Fibroblast of skin of abdomen (primary cell): ENCODE measurements at regions not wholly inside any gene's neighbourhood (a gene's known extent, or its start where the extent isn't known, plus 50 kb on each side); places are given as distances from the start of the nearest gene placed in this dataset.

ENCODE experiments used
- DNase-seq: peaks from one replicate; pipeline ENCODE4 v3.0.0-alpha.2; 2013

DNA sequence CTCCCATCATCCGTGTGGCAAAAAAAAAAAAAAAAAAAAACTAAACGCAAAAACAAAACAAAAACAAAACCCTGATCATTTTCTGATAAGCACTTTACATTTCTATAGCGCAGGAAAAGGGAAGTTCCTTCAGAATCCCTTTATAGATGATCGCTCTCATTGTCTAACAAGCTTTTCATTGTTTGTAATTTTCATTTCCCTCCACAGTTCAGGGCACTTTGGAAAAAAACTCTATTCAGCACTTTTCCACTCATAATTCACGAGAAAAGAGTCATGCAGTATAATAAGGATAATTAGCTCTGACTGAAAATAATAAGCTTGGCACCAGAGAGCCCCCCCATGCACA is 89.4 kb upstream of the ATXN1 start:
- no peak for DNase-seq

DNA sequence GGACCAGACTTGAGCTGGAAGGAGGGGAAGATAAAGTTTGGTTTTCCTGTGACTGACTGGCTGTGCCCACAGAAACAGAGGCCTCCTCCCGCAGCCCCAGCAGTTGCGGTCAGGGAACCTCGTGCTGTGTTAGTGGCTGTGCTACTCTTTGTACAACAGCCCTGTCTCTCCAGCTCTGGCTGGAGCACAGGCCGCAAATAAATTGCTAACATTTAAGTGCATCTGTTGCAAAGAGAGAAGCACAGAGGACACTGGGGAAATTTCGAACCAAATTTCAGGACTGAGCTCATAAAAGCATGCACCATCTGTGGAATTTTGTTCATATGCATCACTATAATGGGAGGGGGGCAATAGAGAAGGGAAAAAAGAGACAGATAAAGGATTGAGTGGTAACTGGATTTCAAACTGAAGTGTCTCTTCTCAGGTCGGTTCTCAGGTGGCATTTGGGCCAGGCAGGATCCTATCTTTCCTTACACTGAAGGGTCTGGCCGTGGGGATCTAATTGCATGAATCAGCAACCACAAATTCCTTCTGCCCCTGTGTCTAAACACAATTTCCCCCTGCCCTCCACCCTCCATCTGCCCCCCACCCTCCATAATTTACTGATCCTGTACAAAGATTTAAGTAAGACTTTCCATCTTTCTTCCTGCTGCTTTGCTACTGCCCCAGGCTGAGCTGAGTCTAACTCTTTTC is 88.9 kb upstream of the ATXN1 start:
- peak; percentile 39 for DNase-seq

DNA sequence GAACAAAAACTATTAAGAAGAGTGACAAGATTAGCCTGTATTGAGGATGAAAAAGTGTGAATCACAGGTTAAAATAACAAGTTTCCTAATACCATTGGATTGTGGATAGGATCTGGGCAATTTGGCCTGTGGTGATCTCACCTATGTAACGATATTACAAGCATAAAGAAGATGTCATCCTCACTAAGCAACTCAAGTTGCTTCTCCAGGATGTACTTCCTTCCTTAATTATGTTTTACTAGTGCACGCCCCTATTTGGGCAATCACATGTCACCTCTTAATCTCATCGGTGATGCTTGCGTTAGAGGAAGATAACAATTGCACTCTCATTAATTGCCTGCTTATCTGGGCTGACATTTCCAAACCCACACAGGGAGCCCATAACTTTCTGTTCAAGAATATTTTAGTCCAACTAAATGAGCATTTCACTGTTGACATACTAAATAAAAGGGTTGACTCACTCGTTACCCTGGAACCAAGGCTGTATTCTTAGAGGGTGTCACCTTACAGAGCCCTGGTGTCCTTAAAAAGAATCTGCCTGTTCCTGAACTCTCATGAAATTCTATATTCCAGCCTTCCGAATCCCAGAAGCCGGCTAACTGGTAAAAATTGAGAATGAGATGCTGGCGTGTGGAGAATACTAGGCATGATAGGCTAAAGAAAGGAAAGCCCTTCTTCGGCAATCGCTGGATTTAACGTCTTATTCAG is 88.2 kb upstream of the ATXN1 start:
- DNase-seq = peak; percentile 53

DNA sequence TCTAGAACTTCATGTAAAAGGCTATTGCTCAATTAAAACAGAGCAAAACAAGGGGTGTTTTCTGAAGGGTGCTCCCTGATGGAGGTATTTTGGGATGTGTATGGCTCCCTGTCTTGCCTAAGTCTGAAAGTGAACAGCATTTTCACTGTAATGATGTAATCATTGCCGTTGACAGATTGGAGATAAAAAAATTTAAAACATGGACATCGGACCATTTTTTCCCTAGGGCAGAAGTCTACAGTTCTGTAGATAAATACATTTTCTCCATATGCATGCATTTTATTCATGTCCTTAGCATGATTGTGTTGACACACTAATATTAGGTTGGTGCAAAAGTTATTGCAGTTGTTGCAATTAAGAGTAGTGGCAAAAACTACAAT is 85.1 kb upstream of the ATXN1 start:
- no peak for DNase-seq

DNA sequence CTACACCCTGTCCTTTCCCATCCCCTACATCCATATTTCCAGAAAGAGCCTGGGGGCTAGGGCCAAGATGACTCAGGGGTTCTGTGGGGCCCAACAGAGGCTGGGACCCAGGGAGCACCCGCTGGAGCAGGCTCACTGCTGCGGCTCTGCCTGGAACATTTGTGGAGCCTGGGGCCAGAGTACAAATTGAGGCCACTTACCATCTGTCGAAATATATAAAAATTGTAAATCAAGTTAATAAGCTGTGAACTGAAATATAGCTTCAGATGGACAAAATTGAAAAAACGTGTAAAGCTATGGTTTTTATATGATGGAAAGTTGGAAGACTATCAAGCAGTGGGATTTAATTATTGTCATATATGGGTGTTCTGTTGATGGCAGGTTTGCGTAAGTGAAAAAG is 82.9 kb upstream of the ATXN1 start:
- peak; percentile 78 for DNase-seq

DNA sequence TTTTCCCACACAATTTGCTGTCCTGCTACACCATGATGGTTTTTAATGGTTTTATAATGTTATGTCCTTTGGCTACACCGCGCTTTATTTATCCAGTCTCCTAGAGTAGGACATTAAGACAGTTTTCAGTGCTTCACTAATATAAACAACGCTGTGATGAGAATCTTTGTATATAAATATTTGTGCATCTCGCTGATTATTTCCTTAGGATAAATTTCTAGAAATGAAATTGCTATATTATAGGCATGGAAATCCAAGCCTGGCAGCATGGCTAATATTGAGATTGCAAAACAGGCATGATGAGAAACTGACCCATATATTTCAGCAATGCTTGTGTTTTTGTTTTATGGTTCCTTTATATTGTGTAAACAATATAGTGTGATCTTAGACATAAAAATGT is 81.4 kb upstream of the ATXN1 start:
- DNase-seq = no peak

DNA sequence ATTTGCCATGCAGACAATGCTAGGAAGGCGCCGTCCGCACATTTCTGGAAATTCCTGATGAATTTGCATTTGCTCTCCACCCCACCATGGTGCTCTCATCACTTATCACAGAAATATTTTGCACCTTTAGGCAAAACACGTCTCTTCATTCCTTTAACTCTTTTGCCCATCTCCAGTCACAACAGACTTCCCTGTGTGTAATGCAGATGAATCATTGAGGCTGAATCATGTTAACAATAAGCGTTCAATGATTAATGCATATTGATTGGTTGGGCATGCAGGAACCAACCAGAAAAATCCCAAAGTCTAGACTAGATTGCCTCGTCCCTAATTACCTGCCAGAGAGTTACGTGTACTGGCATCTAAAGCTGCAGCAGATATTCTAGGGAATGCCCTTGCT is 80.0 kb upstream of the ATXN1 start:
- DNase-seq = peak; percentile 29

DNA sequence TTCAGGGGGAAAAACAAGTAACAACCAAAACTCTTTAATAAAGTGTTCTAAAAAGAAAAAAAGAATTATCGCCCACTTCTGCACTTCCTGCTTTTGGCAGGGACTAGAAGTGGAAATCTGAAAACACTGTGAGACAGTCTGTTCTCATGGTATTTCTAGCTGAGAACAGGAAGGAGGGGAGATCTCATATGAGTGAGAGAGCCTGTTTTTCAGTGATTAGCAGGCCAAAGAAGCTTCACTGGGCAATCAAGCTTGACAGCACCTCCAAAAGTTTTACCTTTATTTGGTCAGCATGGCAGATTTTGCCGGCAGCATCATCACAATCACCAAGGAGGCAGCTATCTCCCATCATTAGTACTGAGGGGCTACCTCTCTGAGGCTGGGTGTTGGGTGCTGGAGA is 79.5 kb upstream of the ATXN1 start:
- DNase-seq = no peak

DNA sequence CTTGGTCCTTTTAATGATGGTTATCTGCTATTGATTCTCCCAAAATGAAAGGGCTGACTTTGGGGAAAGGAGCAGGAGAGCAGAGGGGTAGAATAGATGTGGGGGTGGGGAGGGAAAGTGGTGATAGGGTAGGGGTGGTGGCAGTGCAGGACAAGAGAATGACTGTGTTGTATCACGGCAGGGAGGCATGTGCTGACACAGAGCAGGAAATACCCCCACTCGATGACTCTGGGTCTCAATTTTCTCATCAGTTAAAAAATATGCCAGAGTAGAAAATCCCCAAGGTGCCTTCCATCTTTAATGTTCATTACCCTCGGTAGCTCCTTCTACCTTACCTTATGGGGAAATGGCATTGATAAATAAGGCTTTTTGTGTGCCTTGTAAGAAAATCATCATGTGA is 79.0 kb upstream of the ATXN1 start:
- DNase-seq = no peak

DNA sequence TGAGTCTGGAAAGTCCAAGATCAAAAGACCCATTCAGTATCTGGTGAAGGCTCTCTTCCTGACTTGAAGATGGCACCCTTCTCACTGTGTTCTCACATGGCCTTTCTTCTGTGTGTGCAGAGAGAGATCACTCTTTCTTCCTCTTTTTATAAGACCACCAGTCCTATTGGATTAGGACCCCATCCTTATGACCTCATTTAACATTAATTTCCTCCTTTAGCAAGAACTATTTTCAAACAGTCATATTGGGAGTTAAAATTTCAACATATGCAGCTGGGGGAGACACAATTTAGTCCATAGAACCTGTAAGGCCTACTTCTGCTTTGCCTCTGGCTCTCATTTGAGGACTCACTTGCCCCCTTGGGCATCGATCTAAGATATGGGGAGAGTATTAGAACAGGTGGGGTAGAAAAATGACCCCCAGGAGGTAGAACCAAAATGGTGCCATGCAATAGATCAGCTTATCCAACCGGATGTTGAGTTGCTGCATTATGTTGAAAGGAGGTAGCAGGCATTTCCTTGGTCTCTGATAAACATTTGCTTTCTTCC is 78.4 kb upstream of the ATXN1 start:
- DNase-seq = no peak

DNA sequence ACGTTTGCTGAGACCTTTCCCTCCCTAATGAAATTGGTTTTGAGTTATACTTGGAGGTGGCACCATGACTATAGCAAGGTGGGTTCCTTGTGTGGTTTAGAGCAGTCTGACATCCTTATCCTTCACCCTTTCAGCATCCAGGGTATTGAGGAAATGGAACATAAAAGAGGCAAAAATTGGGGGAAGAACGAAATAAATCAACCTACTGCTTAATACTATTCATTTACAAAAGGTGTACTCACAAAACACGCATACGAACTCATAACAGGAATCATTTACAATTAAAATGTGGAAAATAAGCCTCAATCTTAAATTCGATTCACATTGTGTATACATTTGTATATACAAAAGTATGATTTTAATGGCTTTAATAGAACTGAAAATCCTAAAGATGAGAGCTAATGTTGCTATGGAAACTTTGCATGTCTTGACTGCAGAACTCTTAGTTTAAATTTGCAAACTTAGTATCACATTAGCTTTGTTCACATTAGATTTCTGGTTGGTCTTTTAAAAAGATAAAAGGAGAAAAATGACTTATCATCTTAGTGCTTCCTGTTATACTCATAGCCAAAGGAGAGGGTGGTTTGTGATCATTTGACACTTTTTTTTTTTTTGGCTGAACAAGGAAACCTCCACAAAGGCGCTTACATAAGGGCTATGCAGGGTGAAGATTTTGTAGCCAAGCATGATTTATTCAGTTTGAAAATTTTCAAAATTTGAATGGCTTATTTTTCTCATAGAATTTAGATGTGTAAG is 76.1 kb upstream of the ATXN1 start:
- DNase-seq = no peak

DNA sequence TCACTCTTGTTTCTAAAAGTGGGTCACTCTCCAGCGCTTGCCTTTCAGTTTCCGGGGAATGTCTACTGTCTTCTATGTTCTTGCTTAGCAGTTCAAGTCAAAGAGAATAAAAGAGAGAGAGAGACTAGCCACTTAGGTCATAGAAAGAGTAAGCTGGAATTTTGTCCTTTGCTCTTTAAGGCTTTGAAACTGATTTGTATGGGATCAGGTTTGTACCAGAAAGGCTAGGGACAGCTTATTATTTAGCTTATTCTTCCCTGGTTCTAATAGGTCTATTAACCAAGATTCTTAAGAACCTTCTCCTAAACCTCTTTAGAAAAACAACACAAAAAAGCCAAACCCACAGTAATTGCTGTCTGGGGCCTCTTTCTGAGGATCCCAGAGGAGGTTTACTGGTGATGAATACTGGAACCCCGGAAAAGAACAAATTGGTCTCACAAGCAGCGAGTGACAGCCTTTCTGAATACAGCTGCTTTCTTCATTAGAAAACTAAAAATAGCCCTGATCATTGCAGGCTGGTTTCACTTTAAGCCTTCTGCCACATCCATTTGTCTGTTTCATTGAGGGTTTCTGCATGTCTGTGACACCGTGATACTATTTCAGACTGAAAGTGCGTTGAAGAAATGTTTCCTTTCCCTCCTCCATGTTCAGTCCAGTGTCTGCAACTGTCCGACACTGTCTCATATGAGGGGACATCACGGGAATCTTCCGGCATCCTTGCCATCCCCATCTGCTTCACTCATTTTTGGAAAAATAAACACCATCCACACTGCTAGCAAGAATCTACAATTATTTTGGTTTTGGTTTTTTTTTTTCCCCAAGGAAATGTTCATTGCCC is 75.1 kb upstream of the ATXN1 start:
- peak; percentile 35 for DNase-seq

DNA sequence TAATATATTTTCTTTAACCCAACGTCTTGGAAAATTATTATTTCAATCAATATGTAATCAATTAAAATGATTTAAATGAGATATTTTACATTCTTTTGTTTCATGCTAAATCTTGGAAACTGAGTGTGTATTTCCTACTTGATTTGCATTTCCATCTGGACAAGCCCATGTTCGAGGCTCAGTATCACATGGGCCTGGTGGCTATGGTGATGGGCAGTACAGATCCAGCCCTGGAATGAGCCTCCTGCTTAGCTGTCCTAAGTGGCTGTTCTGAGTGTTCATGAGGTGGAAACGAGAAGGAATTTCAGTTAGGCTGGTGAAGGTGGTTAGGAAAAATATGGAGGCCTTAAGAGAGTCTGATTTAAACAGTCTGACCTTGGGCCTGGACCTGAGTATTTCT is 73.0 kb upstream of the ATXN1 start:
- no peak for DNase-seq

DNA sequence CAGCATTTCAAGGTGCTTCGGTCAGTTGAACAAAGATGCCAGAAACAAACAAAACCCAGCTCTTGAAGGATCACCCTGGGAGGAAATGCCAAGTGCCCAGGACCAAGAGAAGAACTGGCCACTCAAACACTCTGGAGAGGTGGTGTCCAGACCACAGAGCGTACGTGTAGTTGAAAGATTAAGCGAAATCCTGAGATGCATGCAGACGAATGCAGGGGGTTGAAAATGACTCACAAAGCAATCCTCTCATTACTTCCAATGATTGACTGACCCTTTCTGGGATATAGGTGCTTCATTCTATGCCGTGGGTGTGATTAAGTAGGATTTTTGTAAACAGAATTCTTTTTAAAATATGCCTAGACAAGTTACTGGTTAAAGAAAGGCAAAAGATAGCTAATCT is 71.5 kb upstream of the ATXN1 start:
- DNase-seq = no peak

DNA sequence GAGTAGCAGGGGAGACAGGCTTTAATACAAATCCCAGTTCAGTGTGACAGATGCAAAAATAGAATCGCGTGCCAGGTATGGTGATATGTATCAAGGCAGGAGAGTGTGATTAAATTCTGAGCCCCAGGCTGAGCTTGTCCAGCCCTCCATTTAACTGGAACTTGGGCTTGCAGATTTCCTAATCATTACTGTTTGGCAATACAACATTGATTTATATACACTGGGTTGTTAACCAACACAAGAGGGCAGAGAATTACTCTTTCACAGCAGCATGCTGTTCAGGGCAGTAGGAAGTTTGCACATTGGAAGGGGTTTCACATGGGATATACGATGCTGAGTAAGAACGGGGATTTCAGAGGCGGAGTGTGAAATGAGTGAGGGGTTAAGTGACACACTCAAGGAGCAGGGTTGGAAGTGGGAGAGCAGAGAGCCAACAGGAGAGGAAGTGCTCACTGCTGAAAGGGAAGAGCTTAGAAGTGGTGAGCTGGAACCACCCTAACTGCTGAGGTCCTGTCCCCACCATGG is 70.8 kb upstream of the ATXN1 start:
- DNase-seq = no peak

DNA sequence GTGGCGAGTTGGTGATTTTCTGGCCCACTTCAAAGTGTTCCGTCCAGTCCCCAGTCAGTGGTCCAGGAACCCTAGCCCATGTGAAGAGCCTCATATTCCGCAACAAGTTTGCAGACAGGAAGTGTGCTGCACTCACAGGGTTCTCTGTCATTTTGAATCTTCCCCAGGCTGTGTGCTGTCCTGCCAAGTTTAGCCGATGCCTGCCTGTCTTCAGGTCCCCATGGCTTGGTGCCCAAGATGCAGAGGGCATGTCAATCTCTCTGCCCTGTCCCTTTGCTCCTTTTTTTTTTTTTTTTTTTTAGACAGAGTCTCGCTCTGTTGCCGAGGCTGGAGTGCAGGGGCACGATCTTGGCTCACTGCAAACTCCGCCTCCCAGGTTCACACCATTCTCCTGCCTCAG is 69.9 kb upstream of the ATXN1 start:
- no peak for DNase-seq

DNA sequence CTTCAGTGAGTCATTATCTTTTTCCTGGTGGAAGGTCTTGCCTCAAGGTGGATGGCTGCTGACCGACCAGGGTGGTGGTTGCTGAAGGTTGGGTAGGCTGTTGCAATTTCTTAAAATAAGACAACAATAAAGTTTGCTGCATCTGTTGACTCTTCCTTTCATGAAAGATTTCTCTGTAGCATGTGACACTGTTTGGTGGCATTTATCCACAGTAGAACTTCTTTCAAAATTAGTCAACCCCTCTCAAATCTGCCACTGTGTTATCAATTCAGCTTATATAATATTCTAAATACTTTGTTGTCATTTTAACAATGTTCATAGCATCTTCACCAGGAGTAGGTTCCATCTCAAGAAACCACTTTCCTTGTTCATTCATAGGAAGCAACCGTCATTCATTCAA is 66.8 kb upstream of the ATXN1 start:
- no peak for DNase-seq

DNA sequence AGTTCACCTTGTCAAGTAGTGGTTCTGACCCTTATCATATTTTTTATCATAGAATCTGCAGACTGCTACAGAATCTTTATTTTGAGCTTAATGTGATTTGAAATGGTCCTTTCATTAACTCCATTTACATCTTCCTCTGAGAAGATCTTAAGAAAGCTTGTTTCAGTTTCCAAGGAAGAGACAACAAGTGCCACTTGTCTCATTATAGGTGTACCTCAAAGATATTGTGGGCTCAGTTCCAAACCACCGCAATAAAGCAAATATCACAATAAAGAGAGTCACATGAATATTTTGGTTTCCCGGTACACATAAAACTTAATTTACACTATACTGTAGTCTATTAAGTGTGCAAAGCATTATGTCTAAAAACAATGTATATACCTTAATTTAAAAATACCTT is 66.4 kb upstream of the ATXN1 start:
- no peak for DNase-seq

DNA sequence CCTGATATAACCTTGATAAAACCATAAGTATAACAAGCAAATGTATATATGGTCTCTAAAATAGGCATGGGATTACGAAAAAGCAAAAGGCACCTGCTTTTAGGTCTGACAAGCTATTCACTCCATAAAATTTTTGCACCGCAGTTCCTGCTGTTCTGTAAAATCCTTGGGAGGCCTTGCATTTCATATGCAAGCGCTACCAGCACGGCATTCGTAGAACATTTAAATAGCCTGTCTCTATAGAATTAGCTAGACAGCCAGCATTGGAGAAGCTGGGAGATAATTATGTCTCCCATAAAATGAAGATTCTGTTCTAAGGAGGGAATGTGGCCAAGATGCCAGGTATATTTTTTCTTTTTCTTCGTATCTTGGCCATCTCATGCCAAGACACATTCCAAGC is 64.5 kb upstream of the ATXN1 start:
- DNase-seq = no peak

DNA sequence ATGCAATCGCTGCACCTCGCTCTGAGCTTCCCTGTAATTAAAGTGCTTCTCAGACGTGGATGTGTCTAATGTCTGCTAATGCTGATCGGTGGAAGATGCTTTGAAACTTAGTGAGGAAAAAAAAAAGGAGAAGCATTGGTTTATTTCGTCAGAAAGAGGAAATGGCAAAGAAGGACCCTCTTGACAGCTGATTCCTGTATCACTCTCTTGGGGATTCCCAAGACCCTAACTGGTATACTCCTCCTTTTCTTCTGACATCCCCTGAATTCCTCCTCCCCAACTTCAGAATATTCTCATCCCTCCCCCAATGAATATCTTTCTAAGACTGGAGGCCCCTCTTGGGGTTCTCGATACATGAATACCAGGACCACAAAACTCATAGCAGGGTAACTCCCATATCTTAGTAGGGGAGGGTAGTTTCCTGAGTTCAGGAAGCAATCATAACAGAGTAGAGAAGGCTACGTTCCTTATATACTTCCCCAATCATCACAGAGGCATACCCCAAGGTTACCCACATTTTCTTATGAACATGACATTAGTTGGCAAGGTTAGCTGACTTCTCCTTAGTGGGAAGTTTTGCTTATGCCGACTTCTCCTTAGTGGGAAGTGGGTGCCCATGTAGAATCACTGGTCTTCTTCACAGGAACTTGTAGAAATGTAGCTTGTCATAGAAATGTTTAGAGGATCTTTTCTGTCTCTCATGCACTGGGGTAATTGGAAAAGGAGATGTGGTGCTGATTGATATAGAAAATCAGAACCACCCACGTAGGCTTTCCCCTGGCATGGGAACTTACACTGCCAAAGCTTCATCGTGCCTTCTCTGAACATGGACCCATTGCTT is 63.8 kb upstream of the ATXN1 start:
- DNase-seq = no peak

DNA sequence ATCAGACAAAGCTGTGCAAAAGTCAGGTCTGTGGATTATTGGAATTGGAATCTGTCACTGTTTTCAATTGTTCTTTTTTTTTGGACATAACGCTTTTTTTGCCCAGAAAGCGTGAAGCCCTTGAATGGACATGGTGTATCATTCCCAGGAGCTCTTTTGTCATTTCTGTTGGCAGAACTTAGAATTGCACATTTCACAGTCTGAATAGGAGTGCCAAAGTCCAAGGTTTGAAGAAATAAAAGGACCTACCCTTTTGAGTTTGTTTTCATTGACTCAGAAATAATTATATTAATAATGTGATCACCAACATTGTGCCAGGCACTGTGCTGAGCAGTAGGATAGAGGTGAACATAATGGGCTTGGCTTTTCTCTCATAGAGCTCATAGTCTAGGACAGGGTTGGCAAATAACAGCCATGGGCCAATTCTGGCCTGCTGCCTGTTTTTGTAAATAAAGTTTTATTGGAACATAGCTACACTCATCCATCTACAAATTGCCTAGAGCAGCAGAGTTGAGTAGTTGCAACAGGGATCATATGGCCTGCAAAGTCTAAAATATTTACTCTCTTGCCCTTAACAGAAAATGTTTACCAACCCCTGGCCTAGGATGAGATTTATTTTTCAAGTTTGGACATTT is 62.6 kb upstream of the ATXN1 start:
- no peak for DNase-seq
